H9 (cell line): ENCODE measurements at regions not wholly inside any gene's neighbourhood (a gene's known extent, or its start where the extent isn't known, plus 50 kb on each side); places are given as distances from the start of the nearest gene placed in this dataset.

Experiments
- DNase-seq: peaks from one replicate; pipeline ENCODE4 v3.0.0-alpha.2; 2017
- H2AFZ ChIP-seq: one replicate; pipeline ENCODE4 v1.6.1; 2013; ENCODE audit warnings: mild to moderate bottlenecking, low read length, control low read depth, moderate library complexity
- H2AK5ac ChIP-seq: 2 replicates; pipeline ENCODE4 v1.6.1; 2013; ENCODE audit warnings: low read length, control low read depth, mixed read lengths; ENCODE audit not compliant: insufficient read length
- H2BK120ac ChIP-seq: one replicate; pipeline ENCODE4 v1.6.1; 2013; ENCODE audit warnings: low read depth, mild to moderate bottlenecking, low read length, control low read depth, inconsistent platforms; ENCODE audit not compliant: poor library complexity, severe bottlenecking
- H2BK12ac ChIP-seq: 2 replicates; pipeline ENCODE4 v1.6.1; 2013; ENCODE audit warnings: low read length, control low read depth, mixed read lengths, low read depth; ENCODE audit not compliant: insufficient read length
- H2BK15ac ChIP-seq: 2 replicates; pipeline ENCODE4 v1.6.1; 2013; ENCODE audit warnings: low read depth, low read length, control low read depth
- H2BK20ac ChIP-seq: one replicate; pipeline ENCODE4 v1.6.1; 2013; ENCODE audit warnings: low read depth, mild to moderate bottlenecking, low read length, control low read depth, inconsistent platforms; ENCODE audit not compliant: poor library complexity, severe bottlenecking
- H2BK5ac ChIP-seq: 2 replicates; pipeline ENCODE4 v1.6.1; 2013; ENCODE audit warnings: low read length, control low read depth, mixed read lengths; ENCODE audit not compliant: insufficient read length
- H3K14ac ChIP-seq: 2 replicates; pipeline ENCODE4 v1.6.1; 2013; ENCODE audit warnings: low read length, control low read depth; ENCODE audit not compliant: insufficient read depth
- H3K18ac ChIP-seq: 2 replicates; pipeline ENCODE4 v1.6.1; 2013; ENCODE audit warnings: low read depth, mild to moderate bottlenecking, mixed read lengths, low read length, control low read depth; ENCODE audit not compliant: insufficient read length
- H3K23ac ChIP-seq: 2 replicates; pipeline ENCODE4 v1.6.1; 2013; ENCODE audit warnings: low read length, control low read depth, mixed read lengths, low read depth; ENCODE audit not compliant: insufficient read length
- H3K23me2 ChIP-seq: 2 replicates; pipeline ENCODE4 v1.6.1; 2013; ENCODE audit warnings: low read depth, mild to moderate bottlenecking, mixed read lengths, low read length, control low read depth; ENCODE audit not compliant: insufficient read length, poor library complexity, severe bottlenecking
- H3K27ac ChIP-seq: 2 replicates; pipeline ENCODE4 v1.5.1; 2013; ENCODE audit warnings: low read length, control low read depth, mixed read lengths, low read depth; ENCODE audit not compliant: insufficient read length
- H3K27me3 ChIP-seq: 2 replicates; pipeline ENCODE4 v1.6.1; 2013; ENCODE audit warnings: low read length, control low read depth, inconsistent platforms; ENCODE audit not compliant: insufficient read depth
- H3K4ac ChIP-seq: 2 replicates; pipeline ENCODE4 v1.6.1; 2013; ENCODE audit warnings: low read depth, mild to moderate bottlenecking, control low read depth, inconsistent platforms, low read length, moderate library complexity
- H3K4me1 ChIP-seq: 2 replicates; pipeline ENCODE4 v1.6.1; 2013; ENCODE audit warnings: low read length, control low read depth, inconsistent platforms; ENCODE audit not compliant: insufficient read depth
- H3K4me2 ChIP-seq: 2 replicates; pipeline ENCODE4 v1.6.1; 2013; ENCODE audit warnings: low read length, control low read depth, mixed read lengths; ENCODE audit not compliant: insufficient read length, insufficient read depth
- H3K56ac ChIP-seq: 2 replicates; pipeline ENCODE4 v1.6.1; 2013; ENCODE audit warnings: low read depth, mild to moderate bottlenecking, mixed read lengths, low read length, control low read depth; ENCODE audit not compliant: insufficient read length
- H3K79me1 ChIP-seq: 2 replicates; pipeline ENCODE4 v1.6.1; 2013; ENCODE audit warnings: low read depth, mild to moderate bottlenecking, moderate library complexity, low read length, control low read depth, inconsistent platforms; ENCODE audit not compliant: insufficient read depth, poor library complexity, severe bottlenecking
- H3K79me2 ChIP-seq: 2 replicates; pipeline ENCODE4 v1.6.1; 2013; ENCODE audit warnings: low read length, control low read depth, inconsistent platforms; ENCODE audit not compliant: insufficient read depth
- H3K9ac ChIP-seq: 2 replicates; pipeline ENCODE4 v1.6.1; 2013; ENCODE audit warnings: low read length, control low read depth, mixed read lengths; ENCODE audit not compliant: insufficient read length; ENCODE audit errors: extremely low read depth
- H3K9me3 ChIP-seq: one replicate; pipeline ENCODE4 v1.6.1; 2013; ENCODE audit warnings: low read depth, low read length, inconsistent platforms; ENCODE audit not compliant: control insufficient read depth
- H3T11ph ChIP-seq: one replicate; pipeline ENCODE4 v1.6.1; 2013; ENCODE audit warnings: mild to moderate bottlenecking, low read length, control low read depth, inconsistent platforms
- H4K20me1 ChIP-seq: one replicate; pipeline ENCODE4 v1.6.1; 2013; ENCODE audit not compliant: control insufficient read depth, insufficient read length, insufficient read depth
- H4K5ac ChIP-seq: 2 replicates; pipeline ENCODE4 v1.6.1; 2013; ENCODE audit warnings: low read depth, mild to moderate bottlenecking, mixed read lengths, low read length, control low read depth; ENCODE audit not compliant: insufficient read length
- H4K8ac ChIP-seq: replicated peaks from 2 replicates; pipeline ENCODE4 v1.6.1; 2013; ENCODE audit warnings: low read length, control low read depth, mixed read lengths, low read depth; ENCODE audit not compliant: insufficient read length
- H4K91ac ChIP-seq: 2 replicates; pipeline ENCODE4 v1.6.1; 2013; ENCODE audit warnings: low read depth, mild to moderate bottlenecking, moderate library complexity, mixed read lengths, low read length, control low read depth; ENCODE audit not compliant: insufficient read length
- H3K27ac Mint-ChIP-seq, 3 experiments: 2 replicates in 2 of 3; 3 replicates in 1 of 3; pipeline ENCODE4 v1.8.0; 2020 to 2021; ENCODE audit warnings: mixed read lengths in 3 of 3, mild to moderate bottlenecking in 1 of 3, moderate library complexity in 1 of 3
- H3K27me3 Mint-ChIP-seq: 2 replicates; pipeline ENCODE4 v1.8.0; 2021; ENCODE audit warnings: low read depth, mild to moderate bottlenecking, moderate library complexity, mixed read lengths
- H3K36me3 Mint-ChIP-seq, 3 experiments: 2 replicates in 2 of 3; 3 replicates in 1 of 3; pipeline ENCODE4 v1.8.0; 2020 to 2021; ENCODE audit warnings: low read depth in 3 of 3, mixed read lengths in 3 of 3; ENCODE audit not compliant: insufficient read depth in 1 of 3
- H3K4me1 Mint-ChIP-seq, 2 experiments: 2 replicates each; pipeline ENCODE4 v1.8.0; 2020; ENCODE audit warnings: mixed read lengths in 2 of 2
- H3K4me3 Mint-ChIP-seq, 2 experiments: 2 replicates in 1 of 2; 3 replicates in 1 of 2; pipeline ENCODE4 v1.8.0; 2020 to 2021; ENCODE audit warnings: mild to moderate bottlenecking in 2 of 2, mixed read lengths in 2 of 2, moderate library complexity in 1 of 2
- H3K9me3 Mint-ChIP-seq, 2 experiments: 2 replicates in 1 of 2; 3 replicates in 1 of 2; pipeline ENCODE4 v1.8.0; 2020; ENCODE audit warnings: mild to moderate bottlenecking in 2 of 2, mixed read lengths in 2 of 2, moderate library complexity in 1 of 2
- WGBS: extraction: QIAGEN DNeasy Blood & Tissue Kit; methylation state at CpG from one replicate; pipeline ENCODE4 v1.1.7; 2013; ENCODE audit warnings: missing lambda C conversion rate, low lambda C conversion rate, mixed read lengths; ENCODE audit not compliant: insufficient read length; ENCODE audit errors: extremely low coverage; 5-methylcytosine and 5-hydroxymethylcytosine counted together
- TF ChIP-seq, protein P1 (sequence below): fragments of 200-600 bp; sonication (generic); conservative IDR thresholded peaks from 3 replicates; pipeline ENCODE4 v1.8.0; 2021; ENCODE audit warnings: antibody characterized with exemption, mild to moderate bottlenecking

DNA sequence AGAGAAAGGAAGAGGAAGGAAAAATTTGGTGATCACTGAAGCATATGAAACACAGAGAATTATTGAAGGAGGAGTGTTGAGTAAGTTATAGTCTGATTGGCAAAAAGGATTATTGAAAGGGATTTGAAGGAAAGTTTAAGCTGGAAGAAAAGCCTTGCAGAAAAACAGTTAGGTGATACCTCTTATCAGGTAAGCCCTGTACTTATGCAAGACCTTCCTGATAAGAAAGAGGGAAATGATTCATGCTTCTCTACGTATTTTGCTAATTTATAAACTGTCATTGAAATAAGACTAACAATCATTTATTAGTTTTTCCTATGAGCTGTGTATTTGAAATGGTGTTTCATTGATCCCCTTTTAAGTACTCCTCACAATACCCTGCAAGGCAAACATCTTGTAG, 793.9 kb upstream of the NRXN1 start:
- Histone ChIP-seq H3K23ac (no peak overlapping the region), H4K91ac (no peak overlapping the region), H3K9me3 (no peaks in the 10 kb centered on the region), H2BK15ac (no peak overlapping the region), H2AFZ (no peak overlapping the region), H3K79me2 (no peaks in the 10 kb centered on the region), H2BK20ac (no peak overlapping the region), H3K4me2 (no peak overlapping the region), H2BK120ac (no peak overlapping the region), H3K27ac (no peak overlapping the region), H3K14ac (no peak overlapping the region), H3K23me2 (no peaks in the 10 kb centered on the region), H3T11ph (no peak overlapping the region), H3K18ac (no peak overlapping the region), H2AK5ac (no peak overlapping the region), H2BK5ac (no peak overlapping the region), H3K4ac (no peak overlapping the region), H3K4me1 (no peaks in the 10 kb centered on the region), H2BK12ac (no peak overlapping the region), H3K56ac (no peak overlapping the region), H3K9ac (no peak overlapping the region), H3K27me3 (no peaks in the 10 kb centered on the region), H4K20me1 (no peaks in the 10 kb centered on the region), H3K79me1 (no peaks in the 10 kb centered on the region), H4K5ac (no peak overlapping the region), H4K8ac (no peak overlapping the region)
- Mint-ChIP-seq H3K4me3 (no peak overlapping the region), H3K36me3 (no peaks in the 10 kb centered on the region), H3K4me1 (no peaks in the 10 kb centered on the region), H3K27ac (no peak overlapping the region), H3K9me3 (no peaks in the 10 kb centered on the region), H3K27me3 (no peaks in the 10 kb centered on the region)
- no peak for DNase-seq
- TF ChIP-seq, protein P1, sequence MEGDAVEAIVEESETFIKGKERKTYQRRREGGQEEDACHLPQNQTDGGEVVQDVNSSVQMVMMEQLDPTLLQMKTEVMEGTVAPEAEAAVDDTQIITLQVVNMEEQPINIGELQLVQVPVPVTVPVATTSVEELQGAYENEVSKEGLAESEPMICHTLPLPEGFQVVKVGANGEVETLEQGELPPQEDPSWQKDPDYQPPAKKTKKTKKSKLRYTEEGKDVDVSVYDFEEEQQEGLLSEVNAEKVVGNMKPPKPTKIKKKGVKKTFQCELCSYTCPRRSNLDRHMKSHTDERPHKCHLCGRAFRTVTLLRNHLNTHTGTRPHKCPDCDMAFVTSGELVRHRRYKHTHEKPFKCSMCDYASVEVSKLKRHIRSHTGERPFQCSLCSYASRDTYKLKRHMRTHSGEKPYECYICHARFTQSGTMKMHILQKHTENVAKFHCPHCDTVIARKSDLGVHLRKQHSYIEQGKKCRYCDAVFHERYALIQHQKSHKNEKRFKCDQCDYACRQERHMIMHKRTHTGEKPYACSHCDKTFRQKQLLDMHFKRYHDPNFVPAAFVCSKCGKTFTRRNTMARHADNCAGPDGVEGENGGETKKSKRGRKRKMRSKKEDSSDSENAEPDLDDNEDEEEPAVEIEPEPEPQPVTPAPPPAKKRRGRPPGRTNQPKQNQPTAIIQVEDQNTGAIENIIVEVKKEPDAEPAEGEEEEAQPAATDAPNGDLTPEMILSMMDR, result no peak
- no CpG with 5 or more reads among the region's 1 CpG for WGBS
